ENCODE measurements at regions not wholly inside any gene's neighbourhood (a gene's known extent, or its start where the extent isn't known, plus 50 kb on each side); places are given as distances from the start of the nearest gene placed in this dataset.

- TF ChIP-seq, protein P1, sequence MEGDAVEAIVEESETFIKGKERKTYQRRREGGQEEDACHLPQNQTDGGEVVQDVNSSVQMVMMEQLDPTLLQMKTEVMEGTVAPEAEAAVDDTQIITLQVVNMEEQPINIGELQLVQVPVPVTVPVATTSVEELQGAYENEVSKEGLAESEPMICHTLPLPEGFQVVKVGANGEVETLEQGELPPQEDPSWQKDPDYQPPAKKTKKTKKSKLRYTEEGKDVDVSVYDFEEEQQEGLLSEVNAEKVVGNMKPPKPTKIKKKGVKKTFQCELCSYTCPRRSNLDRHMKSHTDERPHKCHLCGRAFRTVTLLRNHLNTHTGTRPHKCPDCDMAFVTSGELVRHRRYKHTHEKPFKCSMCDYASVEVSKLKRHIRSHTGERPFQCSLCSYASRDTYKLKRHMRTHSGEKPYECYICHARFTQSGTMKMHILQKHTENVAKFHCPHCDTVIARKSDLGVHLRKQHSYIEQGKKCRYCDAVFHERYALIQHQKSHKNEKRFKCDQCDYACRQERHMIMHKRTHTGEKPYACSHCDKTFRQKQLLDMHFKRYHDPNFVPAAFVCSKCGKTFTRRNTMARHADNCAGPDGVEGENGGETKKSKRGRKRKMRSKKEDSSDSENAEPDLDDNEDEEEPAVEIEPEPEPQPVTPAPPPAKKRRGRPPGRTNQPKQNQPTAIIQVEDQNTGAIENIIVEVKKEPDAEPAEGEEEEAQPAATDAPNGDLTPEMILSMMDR (IDR thresholded peaks at IDR 0.05): no peak
- Histone ChIP-seq H3K27me3 (no peaks in the 10 kb centered on the region), H3K4me3 (no peak overlapping the region), H3K36me3 (no peaks in the 10 kb centered on the region), H3K4me1 (peaks cover 3 to 7% of the 10 kb centered on the region in 2 donors), H3K9me3 (no peaks in the 10 kb centered on the region), H3K27ac (no peak overlapping the region)
- intact Hi-C loops (cut with DNase I): no loop called here
- no peak for ATAC-seq
- no peak for DNase-seq
Measured at GRCh38 chr4:159052315-159052714, 50.6 kb upstream of the RAPGEF2 start.
